H1 (cell line): ENCODE measurements at regions not wholly inside any gene's neighbourhood (a gene's known extent, or its start where the extent isn't known, plus 50 kb on each side); places are given as distances from the start of the nearest gene placed in this dataset.

Source experiments
- CTCF ChIA-PET: fragments of 300-600 bp; sonication (Branson Sonifier 250); formaldehyde crosslinking; loops from one replicate; lab custom pipeline; 2021; ENCODE audit not compliant: partially characterized antibody; lab: Charles Lee
- POLR2A ChIA-PET: fragments of 300-600 bp; sonication (Branson Sonifier 250); formaldehyde crosslinking; loops from one replicate; lab custom pipeline; 2021; ENCODE audit warnings: inconsistent platforms; ENCODE audit not compliant: partially characterized antibody; lab: Charles Lee
- DNase-seq, 2 experiments: peaks; one replicate each; pipeline versions ENCODE4 v3.0.0 to v3.0.0-alpha.2; 2010 to 2022; ENCODE audit warnings: low spot score in 2 of 2, low read depth in 1 of 2, mixed read lengths in 1 of 2
- FAIRE-seq: peaks from 2 replicates; lab custom pipeline; 2011; peaks lifted over from hg19 to GRCh38; lab: Jason Lieb, UNC
- H2AFZ ChIP-seq: 2 replicates; pipeline ENCODE4 v1.8.1; 2012; ENCODE audit warnings: low read length, inconsistent platforms
- H2AK5ac ChIP-seq: 2 replicates; pipeline ENCODE4 v1.6.1; 2013; ENCODE audit warnings: low read depth, low read length
- H2BK120ac ChIP-seq: replicated peaks from 2 replicates; pipeline ENCODE3; 2013; ENCODE audit warnings: low read depth, low read length, inconsistent platforms
- H2BK12ac ChIP-seq: 2 replicates; pipeline ENCODE4 v1.6.1; 2013; ENCODE audit warnings: low read depth, low read length
- H2BK15ac ChIP-seq: 2 replicates; pipeline ENCODE4 v1.6.1; 2013; ENCODE audit warnings: low read length
- H2BK20ac ChIP-seq: 2 replicates; pipeline ENCODE4 v1.6.1; 2013; ENCODE audit warnings: low read length
- H2BK5ac ChIP-seq: 2 replicates; pipeline ENCODE4 v1.6.1; 2013; ENCODE audit warnings: low read depth, low read length
- H3K14ac ChIP-seq: 2 replicates; pipeline ENCODE4 v1.6.1; 2013; ENCODE audit warnings: inconsistent platforms; ENCODE audit not compliant: insufficient read length
- H3K18ac ChIP-seq: 2 replicates; pipeline ENCODE4 v1.6.1; 2013; ENCODE audit warnings: low read length; ENCODE audit errors: extremely low read depth
- H3K23ac ChIP-seq: 2 replicates; pipeline ENCODE4 v1.6.1; 2013; ENCODE audit warnings: inconsistent platforms; ENCODE audit not compliant: insufficient read length
- H3K23me2 ChIP-seq: 2 replicates; pipeline ENCODE4 v1.6.1; 2013; ENCODE audit warnings: low read depth, low read length
- H3K27ac ChIP-seq: 2 replicates; pipeline ENCODE4 v1.6.1; 2011; ENCODE audit warnings: low read depth, low read length, inconsistent platforms
- H3K27me3 ChIP-seq, 4 experiments: replicated peaks in 1 of 4; 1 replicate in 1 of 4; 2 replicates in 3 of 4; pipeline versions ENCODE4 v1.6.1 to v1.8.1; 2011 to 2013; ENCODE audit warnings: low read length in 3 of 4, mild to moderate bottlenecking in 3 of 4, inconsistent platforms in 2 of 4, mixed read lengths in 2 of 4, moderate library complexity in 1 of 4; ENCODE audit not compliant: control insufficient read depth in 3 of 4, insufficient read depth in 3 of 4; ENCODE audit errors: extremely low read depth in 1 of 4
- H3K36me3 ChIP-seq, 4 experiments: 2 replicates each; pipeline versions ENCODE4 v1.6.1 to v1.8.1; 2011 to 2013; ENCODE audit warnings: mild to moderate bottlenecking in 4 of 4, low read length in 3 of 4, moderate library complexity in 2 of 4, control low read depth in 1 of 4, inconsistent platforms in 1 of 4; ENCODE audit not compliant: insufficient read depth in 4 of 4, control insufficient read depth in 2 of 4
- H3K4ac ChIP-seq: replicated peaks from 2 replicates; pipeline ENCODE3; 2013; ENCODE audit warnings: low read length, low read depth, mixed read lengths, inconsistent platforms; ENCODE audit not compliant: insufficient read length
- H3K4me1 ChIP-seq, 4 experiments: replicated peaks in 1 of 4; 1 replicate in 1 of 4; 2 replicates in 3 of 4; pipeline versions ENCODE4 v1.6.1 to v1.8.1; 2011 to 2013; ENCODE audit warnings: low read length in 3 of 4, inconsistent platforms in 2 of 4, mixed read lengths in 1 of 4; ENCODE audit not compliant: insufficient read depth in 4 of 4, control insufficient read depth in 3 of 4
- H3K4me2 ChIP-seq, 2 experiments: 2 replicates each; pipeline versions ENCODE4 v1.6.1 to v1.8.1; 2011 to 2013; ENCODE audit warnings: low read depth in 2 of 2, low read length in 2 of 2, control low read depth in 1 of 2, inconsistent platforms in 1 of 2, mild to moderate bottlenecking in 1 of 2; ENCODE audit not compliant: insufficient read depth in 1 of 2
- H3K4me3 ChIP-seq, 4 experiments: fragments of 200-600, 300-600 bp in 1 of 4; sonication (generic), shearing (Covaris generic), sonication (Bioruptor Twin) in 1 of 4; 2 replicates each; pipeline versions ENCODE4 v1.5.1 to v1.8.1; 2011 to 2016; ENCODE audit warnings: low read length in 4 of 4, low read depth in 3 of 4, control low read depth in 2 of 4, inconsistent platforms in 2 of 4, mild to moderate bottlenecking in 2 of 4, mixed read lengths in 1 of 4, moderate library complexity in 1 of 4; ENCODE audit not compliant: insufficient read depth in 2 of 4; ENCODE audit errors: extremely low read depth in 1 of 4
- H3K56ac ChIP-seq: replicated peaks from 2 replicates; pipeline ENCODE3; 2013; ENCODE audit warnings: low read depth, mild to moderate bottlenecking, mixed read lengths, low read length, inconsistent platforms; ENCODE audit not compliant: insufficient read length
- H3K79me1 ChIP-seq: 2 replicates; pipeline ENCODE4 v1.6.1; 2013; ENCODE audit warnings: low read depth, low read length, control low read depth
- H3K79me2 ChIP-seq, 2 experiments: 2 replicates each; pipeline versions ENCODE4 v1.6.1 to v1.8.1; 2012 to 2013; ENCODE audit warnings: low read length in 2 of 2, mild to moderate bottlenecking in 2 of 2, inconsistent platforms in 1 of 2; ENCODE audit not compliant: insufficient read depth in 2 of 2, control insufficient read depth in 1 of 2
- H3K9ac ChIP-seq, 4 experiments: replicated peaks in 1 of 4; 1 replicate in 1 of 4; 2 replicates in 3 of 4; pipeline versions ENCODE4 v1.6.1 to v1.8.1; 2011 to 2013; ENCODE audit warnings: low read depth in 3 of 4, low read length in 3 of 4, control low read depth in 2 of 4, mild to moderate bottlenecking in 2 of 4, moderate library complexity in 2 of 4, inconsistent platforms in 1 of 4; ENCODE audit errors: extremely low read depth in 1 of 4
- H3K9me3 ChIP-seq, 2 experiments: 2 replicates each; pipeline versions ENCODE4 v1.6.1 to v1.8.1; 2012 to 2013; ENCODE audit warnings: mild to moderate bottlenecking in 2 of 2, moderate library complexity in 2 of 2, control low read depth in 1 of 2, inconsistent platforms in 1 of 2, low read depth in 1 of 2, low read length in 1 of 2, mixed read lengths in 1 of 2; ENCODE audit not compliant: insufficient read depth in 2 of 2
- H4K20me1 ChIP-seq, 2 experiments: replicated peaks in 1 of 2; 2 replicates each; pipeline versions ENCODE3 to v1.8.1; 2011 to 2013; ENCODE audit warnings: inconsistent platforms in 2 of 2, low read length in 2 of 2, mild to moderate bottlenecking in 1 of 2; ENCODE audit not compliant: insufficient read depth in 2 of 2, control insufficient read depth in 1 of 2
- H4K5ac ChIP-seq: 2 replicates; pipeline ENCODE4 v1.6.1; 2013; ENCODE audit warnings: low read length, low read depth, mixed read lengths, inconsistent platforms; ENCODE audit not compliant: insufficient read length
- H4K8ac ChIP-seq: 2 replicates; pipeline ENCODE4 v1.8.0; 2013; ENCODE audit warnings: mild to moderate bottlenecking, moderate library complexity, low read length, inconsistent platforms; ENCODE audit not compliant: insufficient read depth; ENCODE audit errors: extremely low read depth
- H4K91ac ChIP-seq: replicated peaks from 2 replicates; pipeline ENCODE3; 2013; ENCODE audit warnings: low read length, mixed read lengths, inconsistent platforms; ENCODE audit not compliant: insufficient read length
- CHD7 ChIP-seq: fragments of 300-600 bp; sonication (generic); IDR thresholded peaks from 2 replicates; pipeline ENCODE4 v1.7.1; 2012; ENCODE audit warnings: low read length, moderate library complexity, mild to moderate bottlenecking, inconsistent platforms; ENCODE audit not compliant: insufficient replicate concordance
- WGBS, 2 experiments: shearing (Covaris generic) in 1 of 2; methylation state at CpG; one replicate each; pipeline versions ENCODE4 v1.1.6 to v1.1.7; 2013 to 2015; ENCODE audit warnings: low lambda C conversion rate in 2 of 2, mixed read lengths in 2 of 2, inconsistent platforms in 1 of 2, low coverage in 1 of 2, missing lambda C conversion rate in 1 of 2; ENCODE audit not compliant: insufficient replicate concordance in 2 of 2, insufficient coverage in 1 of 2, insufficient read length in 1 of 2; ENCODE audit errors: extremely low coverage in 1 of 2, missing lambda C conversion rate in 1 of 2; 5-methylcytosine and 5-hydroxymethylcytosine counted together

- ChIA-PET POLR2A (no interaction called here), CTCF (no interaction called here)
- H3K79me1 ChIP-seq = no peaks in the 10 kb centered on the region
- H2BK120ac ChIP-seq = no peak overlapping the region
- H4K5ac ChIP-seq = no peak overlapping the region
- 100% methylated on average over 1 of the region's 1 CpG; no CpG with 5 or more reads in 1 of the 2 experiments for WGBS, 2 experiments
- H2BK20ac ChIP-seq = no peak overlapping the region
- no peak overlapping the region for H3K4ac ChIP-seq
- H3K27me3 ChIP-seq = no peaks in the 10 kb centered on the region
- no peak overlapping the region for H3K56ac ChIP-seq
- no peak overlapping the region for H4K8ac ChIP-seq
- no peak for FAIRE-seq
- no peaks in the 10 kb centered on the region for H4K20me1 ChIP-seq
- H3K4me1 ChIP-seq = peaks cover 0 to 5% (median 0%) of the 10 kb centered on the region in 4 experiments; a peak in 1 of 7 replicates
- H3K4me3 ChIP-seq = no peak overlapping the region
- no peaks in the 10 kb centered on the region for H3K79me2 ChIP-seq
- no peak overlapping the region for H2BK12ac ChIP-seq
- no peak overlapping the region for H3K4me2 ChIP-seq
- no peaks in the 10 kb centered on the region for H3K36me3 ChIP-seq
- H2BK5ac ChIP-seq = no peak overlapping the region
- H4K91ac ChIP-seq = no peak overlapping the region
- H2BK15ac ChIP-seq = no peak overlapping the region
- H2AK5ac ChIP-seq = no peak overlapping the region
- no peak overlapping the region for H3K9ac ChIP-seq
- no peak overlapping the region for H3K27ac ChIP-seq
- H3K9me3 ChIP-seq = peaks cover 0 to 3% of the 10 kb centered on the region in 2 experiments; a peak in 1 of 4 replicates
- no peak overlapping the region for H3K18ac ChIP-seq
- H3K23ac ChIP-seq = no peak overlapping the region
- H2AFZ ChIP-seq = no peak overlapping the region
- no peaks in the 10 kb centered on the region for H3K23me2 ChIP-seq
- DNase-seq = no peak
- H3K14ac ChIP-seq = no peak overlapping the region
- no peak for TF ChIP-seq CHD7
These were observed 508.5 kb downstream of the ETNK1 start for GRCh38 chr12:23133471-23133870.
